ENCODE measurements at regions not wholly inside any gene's neighbourhood (a gene's known extent, or its start where the extent isn't known, plus 50 kb on each side); places are given as distances from the start of the nearest gene placed in this dataset.
"Not testable (repeated sequence)": the region's sequence is repeated elsewhere in the genome, so short reads cannot be mapped to it uniquely, and the experiment has no call there.

DNA sequence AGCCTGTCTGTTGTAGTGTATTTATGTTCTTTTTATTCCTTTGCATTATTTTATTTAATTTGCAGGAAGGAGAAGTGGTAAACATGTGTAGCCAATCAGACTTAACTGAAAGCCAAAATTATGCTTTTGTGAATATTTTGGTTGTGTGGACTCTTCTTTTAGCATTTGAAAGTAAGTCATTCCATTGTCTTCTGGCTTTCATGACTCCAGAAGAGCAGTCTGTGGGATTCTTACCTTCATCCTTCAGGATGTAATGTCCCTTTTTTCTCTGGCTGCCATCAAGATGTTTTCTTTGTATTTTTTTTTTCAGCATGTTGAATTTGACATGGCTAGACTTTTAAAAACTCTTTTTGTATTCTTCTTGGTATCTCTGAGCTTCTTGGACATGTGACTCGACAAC, 895.2 kb upstream of the ZEB2 start:
- no peak for DNase-seq (ENCODE audit: low read depth in 3 of 3)

DNA sequence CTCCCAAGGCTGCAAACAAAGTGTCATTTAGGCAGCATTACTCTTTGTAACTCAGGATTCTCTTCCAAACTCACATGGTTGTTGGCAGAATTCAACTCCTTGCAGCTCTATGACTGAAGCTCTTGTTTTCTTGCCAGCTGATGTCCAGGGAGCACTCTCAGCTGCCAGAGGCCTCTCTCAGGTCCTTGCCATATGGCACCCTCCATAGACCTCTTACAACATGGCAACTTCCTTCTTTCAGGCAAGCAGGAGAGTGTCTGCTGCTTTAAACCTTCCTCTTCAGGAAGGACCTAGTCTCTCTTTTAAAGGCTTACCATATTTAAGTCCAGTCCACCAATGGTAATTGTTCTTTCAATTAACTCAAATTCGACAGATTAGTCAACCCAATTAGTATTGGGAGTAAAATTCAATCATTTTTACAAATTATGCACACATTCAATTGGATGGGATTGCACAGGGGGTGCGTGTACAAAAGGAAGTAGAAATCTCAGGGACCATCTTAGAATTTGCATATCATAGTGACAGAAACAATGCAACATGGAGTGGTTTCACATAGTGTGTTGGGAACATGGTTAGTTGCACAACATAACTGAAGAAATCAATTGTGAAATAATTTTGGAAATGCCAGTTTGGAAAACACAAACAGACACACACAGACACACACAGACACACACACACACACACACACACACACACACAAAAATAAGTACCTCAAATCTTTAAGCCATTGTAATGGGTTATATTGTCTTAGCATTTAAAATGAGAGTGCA, 893.5 kb upstream of the ZEB2 start:
- DNase-seq (ENCODE audit: low read depth in 3 of 3), result no peak

DNA sequence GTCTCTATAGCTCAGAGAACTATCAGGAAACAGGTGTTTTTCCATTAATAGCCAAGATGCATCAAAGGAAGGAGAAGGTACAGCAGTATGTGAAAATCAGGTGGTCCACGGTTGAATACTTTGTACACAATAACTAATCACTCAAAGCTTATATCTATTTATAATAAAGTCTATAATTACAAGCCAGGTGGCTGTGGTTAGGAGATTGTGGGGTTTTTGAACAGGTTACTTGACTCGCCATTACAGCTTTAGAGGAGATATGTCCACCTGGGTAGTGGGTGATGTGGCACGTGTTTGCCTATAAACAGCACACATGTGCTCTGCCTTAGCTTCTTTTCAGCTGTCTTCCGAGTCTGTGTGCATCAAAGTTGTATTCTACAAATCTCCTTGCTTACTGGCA, 892.2 kb upstream of the ZEB2 start:
- no peak for DNase-seq (ENCODE audit: low read depth in 3 of 3)

DNA sequence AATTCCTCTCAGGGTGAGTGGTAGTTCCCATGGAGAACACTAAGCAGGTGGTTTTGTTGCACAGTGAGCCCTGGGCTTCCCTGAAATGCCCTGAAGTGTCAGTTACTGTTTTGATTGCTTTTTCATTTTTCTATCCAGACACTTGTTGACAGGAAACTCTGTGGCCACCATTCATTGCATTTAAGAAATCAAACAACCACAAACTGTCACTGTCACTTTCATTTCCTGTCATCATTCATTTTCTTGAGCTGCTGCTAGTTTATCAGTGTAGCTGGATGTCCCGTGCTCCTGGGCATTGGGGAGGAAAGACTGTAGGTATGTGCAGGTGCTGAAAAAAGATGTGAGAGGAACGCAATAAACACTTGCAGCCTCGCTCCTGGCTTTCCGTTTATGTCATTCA, 891.6 kb upstream of the ZEB2 start:
- DNase-seq (ENCODE audit: low read depth in 3 of 3), result no peak

DNA sequence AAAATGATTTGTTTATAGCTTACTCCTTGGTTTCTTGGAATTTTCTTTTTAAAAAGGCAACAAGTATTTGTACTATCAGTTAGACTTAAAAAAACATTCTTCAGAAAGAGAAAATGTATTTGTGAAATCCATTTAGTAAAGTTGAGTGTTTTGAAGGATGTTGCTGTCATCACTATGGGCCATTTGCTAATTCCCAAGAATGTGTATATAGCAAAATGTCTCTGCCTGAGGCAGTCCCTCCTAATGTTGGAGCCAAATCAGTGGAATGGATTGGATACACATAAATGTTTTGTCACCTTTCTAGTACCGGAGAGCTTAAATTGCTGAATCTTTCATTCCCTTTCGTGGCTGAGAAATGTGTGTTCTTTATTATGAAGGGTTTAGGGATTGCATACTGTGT, 890.2 kb upstream of the ZEB2 start:
- no peak for DNase-seq (ENCODE audit: low read depth in 3 of 3)

DNA sequence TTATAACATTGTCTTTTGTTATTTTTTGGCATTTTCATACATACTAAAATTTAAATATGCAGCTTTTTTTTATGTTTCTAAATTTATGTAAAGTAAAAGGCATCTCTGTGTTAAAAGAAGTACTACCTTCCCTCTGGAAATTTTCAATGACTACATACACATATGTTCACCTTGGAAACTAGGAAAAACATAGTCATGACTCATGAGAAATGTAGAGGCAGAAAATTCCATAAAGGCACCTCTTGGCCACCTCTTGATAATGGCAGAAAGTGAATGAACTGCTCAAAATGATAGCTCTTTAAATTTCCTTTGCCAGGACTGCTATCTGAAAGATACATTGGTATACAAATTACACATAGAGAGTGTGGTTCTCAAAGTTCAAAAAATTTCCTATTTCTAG, 889.1 kb upstream of the ZEB2 start:
- DNase-seq (ENCODE audit: low read depth in 3 of 3), result no peak

DNA sequence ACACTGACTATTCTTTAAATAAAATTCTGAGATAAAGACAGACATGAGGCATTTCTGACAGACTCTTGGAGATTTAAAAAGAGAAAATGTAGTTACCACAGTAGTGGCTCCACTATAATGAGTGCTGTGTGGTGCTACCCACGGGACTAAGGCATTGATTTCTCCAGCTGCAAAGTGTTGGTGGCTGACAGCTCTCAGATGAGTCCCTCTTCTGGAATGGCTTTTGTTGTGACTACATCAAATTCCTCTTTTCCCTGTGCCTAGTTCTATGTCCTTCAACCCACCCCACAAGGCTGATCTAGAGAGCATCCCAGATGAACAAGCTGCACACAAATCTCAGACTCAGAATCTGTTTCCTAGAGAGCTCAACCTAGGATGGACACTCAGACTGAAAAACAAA, 884.8 kb upstream of the ZEB2 start:
- no peak for DNase-seq (ENCODE audit: low read depth in 3 of 3)

DNA sequence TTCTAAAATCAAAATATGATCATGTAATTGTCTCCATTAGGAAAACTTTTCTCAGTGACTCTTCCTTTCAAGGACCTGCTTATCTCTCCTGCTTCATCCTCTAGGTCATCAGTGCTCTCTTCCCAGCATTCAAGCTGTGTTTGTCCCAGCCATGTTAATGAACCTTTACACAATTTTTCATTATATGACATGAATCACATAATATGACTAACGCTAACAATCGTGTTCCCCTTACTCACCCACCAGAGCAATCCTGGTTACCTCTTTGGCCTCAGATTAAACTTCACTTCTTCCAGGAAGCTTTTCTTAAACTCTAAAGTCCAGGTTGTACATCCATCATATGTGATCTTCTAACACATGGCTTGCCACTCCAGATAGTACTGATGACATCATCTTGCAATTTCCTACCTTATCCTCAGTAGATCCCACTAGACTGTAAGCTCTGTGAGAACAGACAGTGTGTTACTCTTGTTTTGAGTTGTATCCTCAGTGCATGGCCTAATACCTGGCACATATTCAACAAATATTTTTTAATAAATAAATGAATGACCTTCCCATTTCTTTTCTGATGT, 882.9 kb upstream of the ZEB2 start:
- no peak for DNase-seq (ENCODE audit: low read depth in 3 of 3)

DNA sequence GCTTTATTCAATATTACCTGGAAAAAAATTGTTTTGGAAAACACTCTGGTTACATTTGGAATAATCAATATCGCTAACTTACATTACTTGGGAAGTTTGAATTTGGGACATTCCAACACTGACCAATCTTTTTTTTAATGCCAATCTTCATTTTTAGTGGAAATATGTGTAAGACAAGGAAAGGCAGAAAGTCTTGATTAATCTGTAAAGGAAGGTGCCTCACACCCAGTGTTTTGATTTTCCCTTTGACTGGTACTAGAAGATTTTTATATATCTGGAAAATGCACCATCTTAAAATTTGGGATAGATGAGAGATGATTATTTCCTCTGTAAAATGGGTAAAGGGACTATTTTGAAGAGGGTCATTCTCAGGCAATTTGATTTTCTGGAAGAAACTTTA, 879.2 kb upstream of the ZEB2 start:
- no peak for DNase-seq (ENCODE audit: low read depth in 3 of 3)

DNA sequence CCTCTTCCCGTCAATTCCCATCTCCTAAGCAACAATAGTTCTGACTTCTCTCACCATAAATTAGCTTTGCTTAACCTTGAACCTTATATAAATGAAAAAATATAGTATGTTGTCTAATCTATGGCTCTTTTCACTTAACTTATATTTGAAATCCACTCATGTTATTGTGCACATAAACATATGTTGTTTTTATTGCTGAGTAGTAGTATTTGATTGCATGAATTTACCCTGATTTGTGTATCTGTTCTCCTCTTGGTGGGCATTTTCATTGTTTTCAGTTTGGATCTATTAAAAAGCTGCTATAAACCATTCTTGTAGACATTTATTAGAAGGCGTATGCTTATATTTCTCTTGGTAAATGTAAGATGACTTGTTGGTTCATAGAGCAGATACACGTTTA, 874.3 kb upstream of the ZEB2 start:
- DNase-seq (ENCODE audit: low read depth in 3 of 3), result no peak

DNA sequence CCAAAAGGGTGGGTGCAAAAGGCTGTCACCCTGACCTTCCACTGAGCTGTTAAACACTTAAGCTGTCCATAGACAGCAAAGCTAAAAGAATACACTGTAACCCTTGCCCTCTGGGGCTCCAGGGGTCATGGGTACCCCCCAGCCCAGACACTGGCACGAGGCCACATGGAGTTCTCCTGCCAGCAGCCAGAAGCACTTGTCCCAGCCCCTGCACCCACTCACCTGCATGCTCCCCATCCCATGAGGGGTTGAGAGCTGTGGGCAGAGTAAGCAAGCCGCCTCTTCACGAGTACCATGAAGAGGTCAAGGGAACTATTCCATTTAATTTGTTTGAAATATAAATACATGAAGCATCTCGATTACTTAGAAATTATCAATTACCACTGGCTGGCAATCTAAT, 867.1 kb upstream of the ZEB2 start:
- DNase-seq (ENCODE audit: low read depth in 3 of 3), result no peak

DNA sequence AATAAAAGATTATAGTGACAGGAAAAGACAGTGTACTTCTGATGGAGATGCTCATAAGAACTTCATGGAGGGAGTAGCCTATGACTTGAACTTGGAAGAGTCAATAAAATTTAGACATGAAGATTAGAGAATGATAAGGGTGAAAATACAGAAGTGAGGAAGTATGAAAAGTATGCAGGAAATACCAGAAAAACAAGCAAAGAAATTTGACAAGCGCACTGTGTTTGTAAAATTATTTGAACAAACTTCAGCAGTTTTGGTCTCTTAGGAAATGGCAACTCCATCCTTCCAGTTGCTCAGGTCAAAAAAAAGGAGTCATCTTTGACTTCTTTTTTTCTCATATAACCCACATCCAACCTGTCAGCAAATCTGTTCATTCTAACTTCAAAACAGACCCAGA, 864.0 kb upstream of the ZEB2 start:
- no peak for DNase-seq (ENCODE audit: low read depth in 3 of 3)

DNA sequence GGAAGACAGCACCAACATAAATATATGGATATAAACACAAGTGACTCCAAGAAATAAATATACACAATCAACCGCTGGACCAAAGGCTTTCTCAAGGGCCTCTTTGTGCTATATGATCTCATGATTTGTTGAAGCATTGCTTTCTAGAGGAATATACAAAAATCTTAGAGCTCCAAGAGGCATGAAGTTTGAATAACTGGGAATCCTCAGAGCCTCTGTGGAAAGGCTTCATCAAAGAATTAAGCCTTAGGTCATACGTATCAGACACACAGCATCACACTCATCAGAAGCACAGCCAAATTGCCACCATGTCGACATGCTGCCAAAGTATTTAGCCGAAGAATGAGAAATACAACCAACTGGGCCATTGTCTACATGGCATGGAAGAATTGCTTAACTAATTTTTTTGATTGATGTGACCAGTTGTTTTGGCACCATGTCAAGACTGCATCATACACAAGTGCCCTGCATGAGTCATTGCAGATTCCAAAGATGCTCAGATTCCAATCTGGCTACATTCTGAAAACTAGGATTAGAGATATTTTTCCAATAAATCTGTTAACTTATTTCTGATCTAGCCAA, 860.6 kb upstream of the ZEB2 start:
- no peak for DNase-seq (ENCODE audit: low read depth in 3 of 3)

DNA sequence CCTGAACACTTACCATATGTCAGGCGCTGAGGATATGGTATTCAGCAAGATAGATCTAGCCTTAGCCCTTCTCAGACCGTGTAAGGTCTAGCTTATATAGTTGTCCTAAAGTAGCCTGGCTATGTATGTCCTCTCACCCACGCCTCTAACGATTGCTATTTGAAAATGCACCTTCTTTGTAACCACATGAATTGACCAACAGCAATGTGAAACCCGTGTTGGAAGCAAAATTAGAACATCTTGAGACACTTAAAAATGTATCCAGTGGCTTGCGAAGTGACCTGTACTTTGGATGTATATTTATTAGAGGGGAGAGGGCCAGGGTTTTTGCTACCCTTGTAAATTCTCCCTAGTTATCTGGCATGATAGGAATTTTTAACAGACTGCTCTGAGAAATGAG, 860.0 kb upstream of the ZEB2 start:
- no peak for DNase-seq (ENCODE audit: low read depth in 3 of 3)

DNA sequence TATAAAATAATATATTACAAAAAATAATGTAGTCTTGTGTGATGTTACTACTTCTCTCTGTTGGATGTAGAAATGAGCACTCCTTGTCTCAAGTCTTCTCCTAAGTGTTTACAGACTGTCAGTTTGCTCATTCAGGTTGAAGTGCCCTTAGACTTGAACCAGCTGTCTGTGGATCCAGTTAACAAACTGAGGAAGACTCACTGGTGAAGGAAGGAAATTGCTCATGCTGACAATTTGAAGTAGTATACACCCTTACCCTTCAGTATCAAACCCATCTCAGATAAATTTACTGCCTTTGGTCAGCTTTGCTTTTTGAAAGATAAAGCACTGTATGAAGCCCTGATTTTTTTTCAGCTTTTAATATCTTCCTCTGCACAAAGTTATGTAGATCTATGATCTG, 854.2 kb upstream of the ZEB2 start:
- DNase-seq (ENCODE audit: low read depth in 3 of 3), result no peak

DNA sequence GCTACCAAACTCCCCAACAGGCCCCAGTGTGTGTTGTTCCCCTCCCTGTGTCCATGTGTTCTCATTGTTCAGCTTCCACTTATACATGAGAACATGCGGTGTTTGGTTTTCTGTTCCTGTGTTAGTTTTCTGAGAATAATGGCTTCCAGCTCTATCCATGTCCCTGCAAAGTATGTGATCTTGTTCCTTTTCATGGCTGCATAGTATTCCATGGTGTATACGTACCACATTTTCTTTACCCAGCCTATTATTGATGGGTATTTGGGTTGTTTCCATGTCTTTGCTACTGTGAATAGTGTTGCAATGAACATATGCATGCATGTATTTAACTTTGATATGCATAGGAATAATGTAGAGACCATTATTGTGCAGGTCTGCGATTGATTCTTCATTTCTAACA, 847.4 kb upstream of the ZEB2 start:
- not testable (repeated sequence) for DNase-seq (ENCODE audit: low read depth in 3 of 3)

DNA sequence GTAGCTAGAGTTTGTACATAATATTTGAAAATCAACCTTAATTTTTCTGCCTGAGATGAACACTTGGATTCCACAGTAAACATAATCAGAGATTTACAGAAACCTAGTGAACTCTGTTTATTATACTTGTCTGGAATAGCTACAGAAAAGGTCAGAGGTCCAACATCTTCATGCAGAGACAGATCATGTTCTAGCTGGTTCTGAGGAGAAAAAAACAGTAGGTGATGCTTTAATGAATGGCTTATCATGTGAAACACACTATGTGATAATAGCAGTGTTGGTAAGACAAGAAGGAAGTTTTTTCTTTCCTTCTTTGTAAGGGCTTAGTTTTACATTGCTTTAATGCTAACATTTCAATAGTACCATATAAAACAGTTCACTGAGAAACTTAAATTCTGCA, 846.4 kb upstream of the ZEB2 start:
- no peak for DNase-seq (ENCODE audit: low read depth in 3 of 3)

DNA sequence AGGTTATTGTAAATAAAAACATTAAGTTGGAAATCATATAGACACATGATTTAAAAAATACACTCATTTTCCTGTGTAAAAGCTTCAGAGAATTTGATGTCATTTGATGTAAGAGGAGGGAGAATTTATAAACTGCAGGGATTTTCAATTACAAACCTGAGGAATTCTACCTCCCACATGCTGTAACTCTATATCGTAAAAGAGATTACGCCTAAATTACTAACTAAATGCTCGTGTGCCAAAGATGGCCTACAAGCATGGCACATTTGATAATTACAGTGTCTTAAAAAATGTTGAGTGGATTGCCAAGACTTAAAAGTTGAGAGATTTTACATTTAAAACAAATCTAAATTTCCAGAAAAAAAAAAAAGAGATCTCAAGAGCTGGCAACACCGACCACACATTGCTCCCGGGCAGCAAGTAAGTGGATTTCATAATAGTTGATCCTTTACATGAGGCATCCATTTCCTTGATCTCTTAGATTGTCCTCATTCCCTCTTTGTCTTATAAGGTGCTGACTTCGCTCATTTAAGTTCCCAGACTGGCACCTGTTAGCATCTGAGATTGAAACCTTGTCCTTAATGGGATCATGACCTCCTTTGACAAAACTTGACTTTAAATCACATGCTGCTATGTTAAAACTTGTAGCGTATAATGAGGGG, 840.3 kb upstream of the ZEB2 start:
- DNase-seq (ENCODE audit: low read depth in 3 of 3), result no peak

DNA sequence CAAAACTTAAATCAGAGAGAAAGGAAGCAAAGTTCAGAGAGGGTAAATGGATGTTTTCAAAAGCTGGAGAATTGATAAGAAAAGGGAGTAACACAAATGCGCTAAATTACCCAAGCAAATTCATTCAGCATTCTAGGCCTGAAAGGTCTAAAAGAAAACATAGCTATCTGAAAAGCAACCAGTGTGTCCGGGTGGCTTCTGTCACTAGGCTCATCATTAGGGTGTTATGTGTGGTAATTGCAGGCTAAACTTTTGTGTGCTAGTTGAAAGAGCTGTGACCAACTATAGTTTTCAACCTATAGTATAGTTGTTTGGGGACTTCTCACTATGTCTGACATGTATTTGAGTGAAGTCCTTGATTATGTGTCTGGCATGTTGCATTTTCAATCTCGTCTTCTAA, 839.6 kb upstream of the ZEB2 start:
- no peak for DNase-seq (ENCODE audit: low read depth in 3 of 3)

DNA sequence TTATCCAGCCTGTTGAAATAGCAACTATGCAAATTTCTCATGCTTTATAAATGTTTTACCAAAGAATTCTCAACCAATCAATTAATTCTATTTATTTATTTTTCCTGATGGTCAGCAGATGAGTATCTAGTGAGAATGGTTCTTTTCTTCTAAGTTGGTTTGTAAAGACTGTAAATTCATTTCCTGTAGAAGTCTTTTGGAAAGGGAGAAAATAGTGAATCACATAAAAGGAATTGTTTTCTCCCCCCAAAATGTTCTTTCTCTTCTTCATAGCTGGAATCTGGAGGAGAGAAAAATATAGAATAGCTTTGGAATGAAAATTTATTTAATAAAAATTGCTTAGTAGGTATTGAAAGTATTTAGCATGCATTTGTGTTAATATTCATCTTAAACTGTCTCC, 836.1 kb upstream of the ZEB2 start:
- no peak for DNase-seq (ENCODE audit: low read depth in 3 of 3)

DNA sequence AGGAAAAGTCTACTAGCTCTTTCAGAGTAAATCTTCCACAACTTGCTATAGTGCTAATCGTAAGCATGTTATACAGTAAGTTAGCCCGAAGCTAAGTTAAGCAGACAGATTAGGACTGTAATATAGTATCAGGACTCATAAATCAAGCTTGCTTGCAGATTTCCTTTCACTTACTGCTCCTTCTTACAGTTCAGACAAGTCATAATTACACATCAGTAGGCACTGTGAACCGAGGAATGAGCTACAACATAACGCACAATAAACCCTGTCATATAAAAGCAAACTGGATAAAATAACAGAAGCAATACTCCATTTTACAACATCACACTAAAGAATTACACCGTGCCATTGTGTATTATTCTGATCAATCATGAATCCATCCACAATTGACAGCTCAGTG, 832.6 kb upstream of the ZEB2 start:
- DNase-seq (ENCODE audit: low read depth in 3 of 3), result no peak

DNA sequence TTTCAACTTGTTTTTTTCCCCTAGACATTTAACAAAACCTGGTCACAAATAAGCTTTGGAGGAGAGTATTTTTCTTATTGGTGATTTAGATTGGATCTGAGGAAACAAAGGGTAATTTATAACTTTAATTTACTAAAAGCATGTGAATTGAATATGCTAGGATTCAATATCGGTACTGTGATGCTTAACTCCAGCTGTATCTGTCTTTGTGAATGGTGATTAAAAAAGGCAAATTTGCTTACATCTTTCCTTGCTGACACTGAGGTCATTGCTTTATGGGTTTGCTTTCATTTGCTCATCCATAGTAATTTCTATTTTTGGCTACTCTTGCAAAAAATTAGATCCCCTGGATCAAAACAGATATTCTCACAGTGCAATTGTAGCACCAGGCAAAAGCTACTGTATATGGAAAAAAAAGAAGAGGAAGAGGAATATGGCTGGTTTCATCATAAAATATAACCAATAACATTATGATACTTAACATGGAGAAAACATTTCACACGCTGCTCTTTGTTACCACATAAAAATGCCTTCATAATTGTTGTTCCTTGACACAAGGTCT, 832.0 kb upstream of the ZEB2 start:
- DNase-seq (ENCODE audit: low read depth in 3 of 3), result no peak

DNA sequence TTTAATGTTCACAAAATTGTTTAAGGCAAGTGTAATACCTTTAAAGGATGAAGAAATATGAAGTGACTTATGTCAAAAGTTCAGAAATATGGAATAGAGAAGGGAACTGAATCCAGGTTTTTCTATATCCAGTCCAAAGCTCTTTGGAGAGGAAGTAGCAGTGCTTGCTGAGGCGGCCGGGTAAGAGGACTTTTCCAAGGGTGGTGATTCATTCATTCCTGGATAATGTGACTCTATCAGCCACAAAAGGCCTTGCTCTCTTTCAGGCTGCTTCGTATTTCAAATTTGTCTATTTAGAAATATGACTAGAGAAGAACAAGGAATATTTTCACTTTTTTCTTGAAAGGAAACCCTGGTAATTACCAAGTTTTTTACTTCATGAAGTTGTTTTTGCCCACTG, 830.1 kb upstream of the ZEB2 start:
- no peak for DNase-seq (ENCODE audit: low read depth in 3 of 3)
